ENCODE measurements at regions not wholly inside any gene's neighbourhood (a gene's known extent, or its start where the extent isn't known, plus 50 kb on each side); places are given as distances from the start of the nearest gene placed in this dataset.

- TF ChIP-seq, protein P1, sequence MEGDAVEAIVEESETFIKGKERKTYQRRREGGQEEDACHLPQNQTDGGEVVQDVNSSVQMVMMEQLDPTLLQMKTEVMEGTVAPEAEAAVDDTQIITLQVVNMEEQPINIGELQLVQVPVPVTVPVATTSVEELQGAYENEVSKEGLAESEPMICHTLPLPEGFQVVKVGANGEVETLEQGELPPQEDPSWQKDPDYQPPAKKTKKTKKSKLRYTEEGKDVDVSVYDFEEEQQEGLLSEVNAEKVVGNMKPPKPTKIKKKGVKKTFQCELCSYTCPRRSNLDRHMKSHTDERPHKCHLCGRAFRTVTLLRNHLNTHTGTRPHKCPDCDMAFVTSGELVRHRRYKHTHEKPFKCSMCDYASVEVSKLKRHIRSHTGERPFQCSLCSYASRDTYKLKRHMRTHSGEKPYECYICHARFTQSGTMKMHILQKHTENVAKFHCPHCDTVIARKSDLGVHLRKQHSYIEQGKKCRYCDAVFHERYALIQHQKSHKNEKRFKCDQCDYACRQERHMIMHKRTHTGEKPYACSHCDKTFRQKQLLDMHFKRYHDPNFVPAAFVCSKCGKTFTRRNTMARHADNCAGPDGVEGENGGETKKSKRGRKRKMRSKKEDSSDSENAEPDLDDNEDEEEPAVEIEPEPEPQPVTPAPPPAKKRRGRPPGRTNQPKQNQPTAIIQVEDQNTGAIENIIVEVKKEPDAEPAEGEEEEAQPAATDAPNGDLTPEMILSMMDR (IDR thresholded peaks at IDR 0.05; ENCODE audit: insufficient read depth in 1 of 2, low read depth in 1 of 2, low read length in 1 of 2, severe bottlenecking in 1 of 2, unreplicated experiment in 1 of 2), result no peak
- BruUV-seq (replicated peaks), result no TSS peak
- Mint-ChIP-seq H3K4me1 (ENCODE audit: low read depth, unreplicated experiment) (no peaks in the 10 kb centered on the region), H3K4me3 (ENCODE audit: unreplicated experiment) (no peak overlapping the region), H3K27me3 (ENCODE audit: insufficient read depth, unreplicated experiment) (no peaks in the 10 kb centered on the region), H3K27ac (ENCODE audit: unreplicated experiment) (no peak overlapping the region), H3K9me3 (ENCODE audit: unreplicated experiment) (peaks cover 12% of the 10 kb centered on the region), H3K36me3 (ENCODE audit: insufficient read depth, unreplicated experiment) (no peaks in the 10 kb centered on the region)
- CTCF ChIA-PET, result no interaction called here
- intact Hi-C loops (cut with micrococcal nuclease; ENCODE audit: unreplicated experiment), result no loop called here
- Histone ChIP-seq H3K9me3 (peaks cover 3% of the 10 kb centered on the region; the same call in 1 of the 2 replicates), H3K4me1 (no peaks in the 10 kb centered on the region), H3K36me3 (ENCODE audit: control insufficient read depth, insufficient read depth, low read length) (no peaks in the 10 kb centered on the region), H3K4me3 (ENCODE audit: low read depth, low read length) (no peak overlapping the region), H3K27me3 (replicated peaks; ENCODE audit: control insufficient read depth, insufficient read depth, low read length) (no peaks in the 10 kb centered on the region)
- POLR2A ChIA-PET, result no interaction called here
- no peak for DNase-seq
These were observed 302.8 kb upstream of the UBE2E2 start for GRCh38 chr3:22900296-22900695.

- CTCF ChIA-PET, result no interaction called here
- H3K4me3 ChIP-seq (ENCODE audit: low read depth, low read length), result no peak overlapping the region
- Mint-ChIP-seq H3K4me3 (ENCODE audit: unreplicated experiment) (no peak overlapping the region), H3K36me3 (ENCODE audit: insufficient read depth, unreplicated experiment) (no peaks in the 10 kb centered on the region), H3K27ac (ENCODE audit: unreplicated experiment) (no peak overlapping the region), H3K9me3 (ENCODE audit: unreplicated experiment) (peaks cover 12% of the 10 kb centered on the region), H3K27me3 (ENCODE audit: insufficient read depth, unreplicated experiment) (no peaks in the 10 kb centered on the region), H3K4me1 (ENCODE audit: low read depth, unreplicated experiment) (no peaks in the 10 kb centered on the region)
- H3K4me1 ChIP-seq, result no peaks in the 10 kb centered on the region
- no TSS peak for BruUV-seq (replicated peaks)
- no peak for DNase-seq
- intact Hi-C loops (cut with micrococcal nuclease; ENCODE audit: unreplicated experiment), result no loop called here
- POLR2A ChIA-PET, result no interaction called here
- TF ChIP-seq, protein P1 (IDR thresholded peaks at IDR 0.05; ENCODE audit: insufficient read depth in 1 of 2, low read depth in 1 of 2, low read length in 1 of 2, severe bottlenecking in 1 of 2, unreplicated experiment in 1 of 2), result no peak
- no peaks in the 10 kb centered on the region for H3K27me3 ChIP-seq (replicated peaks; ENCODE audit: control insufficient read depth, insufficient read depth, low read length)
- H3K36me3 ChIP-seq (ENCODE audit: control insufficient read depth, insufficient read depth, low read length), result no peaks in the 10 kb centered on the region
- H3K9me3 ChIP-seq, result peaks cover 3% of the 10 kb centered on the region; the same call in 1 of the 2 replicates
These were observed 301.4 kb upstream of the UBE2E2 start for GRCh38 chr3:22901684-22902083.

DNA sequence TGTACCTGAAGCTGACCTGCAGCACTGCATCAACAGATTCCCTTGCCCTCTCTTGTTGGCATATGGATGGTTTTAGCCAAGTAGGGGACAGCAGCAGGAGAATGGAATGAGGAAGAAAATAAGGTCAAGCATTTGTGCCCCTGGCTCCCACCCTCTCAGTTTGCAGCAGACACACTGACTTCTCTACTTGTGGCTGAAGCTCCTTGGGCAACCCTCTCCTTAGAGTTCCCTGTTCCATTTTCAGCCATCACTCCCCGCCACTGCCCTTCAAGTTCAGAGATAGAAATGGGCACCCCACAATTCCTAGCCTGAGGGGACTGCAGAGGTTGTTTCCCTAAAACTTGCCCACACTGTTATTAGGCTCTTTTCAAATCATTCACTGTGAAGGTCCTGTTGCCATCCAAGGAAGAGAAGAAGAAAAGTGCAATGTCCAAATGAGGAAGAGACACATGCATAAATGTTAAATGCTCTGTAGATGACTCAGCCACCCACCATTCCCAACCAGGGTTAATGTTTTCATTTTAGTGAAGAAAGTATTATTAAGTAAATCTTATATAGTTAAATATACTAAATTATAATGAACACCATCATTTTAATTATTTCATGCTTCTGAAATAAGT lies 295.9 kb upstream of the UBE2E2 start:
- CTCF ChIA-PET, result no interaction called here
- H3K36me3 ChIP-seq (ENCODE audit: control insufficient read depth, insufficient read depth, low read length), result no peaks in the 10 kb centered on the region
- intact Hi-C loops (cut with micrococcal nuclease; ENCODE audit: unreplicated experiment), result no loop called here
- BruUV-seq (replicated peaks), result no TSS peak
- H3K9me3 ChIP-seq, result no peaks in the 10 kb centered on the region
- no peak overlapping the region for H3K4me3 Mint-ChIP-seq (ENCODE audit: unreplicated experiment)
- H3K27ac Mint-ChIP-seq (ENCODE audit: unreplicated experiment), result no peak overlapping the region
- no peaks in the 10 kb centered on the region for H3K36me3 Mint-ChIP-seq (ENCODE audit: insufficient read depth, unreplicated experiment)
- no peaks in the 10 kb centered on the region for H3K9me3 Mint-ChIP-seq (ENCODE audit: unreplicated experiment)
- H3K4me1 ChIP-seq, result no peaks in the 10 kb centered on the region
- peaks cover 3% of the 10 kb centered on the region for H3K27me3 Mint-ChIP-seq (ENCODE audit: insufficient read depth, unreplicated experiment)
- TF ChIP-seq, protein P1 (IDR thresholded peaks at IDR 0.05; ENCODE audit: insufficient read depth in 1 of 2, low read depth in 1 of 2, low read length in 1 of 2, severe bottlenecking in 1 of 2, unreplicated experiment in 1 of 2), result no peak
- DNase-seq, result no peak
- no peaks in the 10 kb centered on the region for H3K4me1 Mint-ChIP-seq (ENCODE audit: low read depth, unreplicated experiment)
- H3K27me3 ChIP-seq (replicated peaks; ENCODE audit: control insufficient read depth, insufficient read depth, low read length), result no peaks in the 10 kb centered on the region
- POLR2A ChIA-PET, result no interaction called here
- no peak overlapping the region for H3K4me3 ChIP-seq (ENCODE audit: low read depth, low read length)

Measured in Caco-2 (cell line).